ENCODE measurements at regions not wholly inside any gene's neighbourhood (a gene's known extent, or its start where the extent isn't known, plus 50 kb on each side); places are given as distances from the start of the nearest gene placed in this dataset.

- Mint-ChIP-seq H3K36me3 (no peaks in the 10 kb centered on the region), H3K27ac (no peak overlapping the region), H3K27me3 (ENCODE audit: low read depth in 3 of 3) (peaks cover 7 to 17% (median 12%) of the 10 kb centered on the region in 3 donors), H3K9me3 (peaks cover 0 to 3% (median 0%) of the 10 kb centered on the region in 7 donors), H3K4me3 (no peak overlapping the region), H3K4me1 (no peaks in the 10 kb centered on the region)
- no peaks in the 10 kb centered on the region for H3K27me3 ChIP-seq (ENCODE audit: control insufficient read depth in 2 of 2, insufficient read depth in 2 of 2, low read length in 2 of 2)
- WGBS (ENCODE audit: insufficient coverage), result 75% methylated on average over 1 of the region's 4 CpGs
- no peaks in the 10 kb centered on the region for H4K20me1 ChIP-seq (ENCODE audit: insufficient read depth, low read length)
- H3K9ac ChIP-seq (ENCODE audit: insufficient read depth, low read length, poor library complexity, severe bottlenecking), result no peak overlapping the region
- H3K4me1 ChIP-seq (ENCODE audit: control insufficient read depth in 1 of 2, insufficient read depth in 2 of 2, low read length in 2 of 2), result no peaks in the 10 kb centered on the region
- no peak overlapping the region for H3K27ac ChIP-seq (ENCODE audit: low read depth in 1 of 2, low read length in 2 of 2)
- no peak for DNase-seq
- intact Hi-C loops (cut with micrococcal nuclease), result loop anchor here in 1 of 2 donors (5.0 kb wide), 1 partner anchor 513 kb away; no protein-coding TSS in a partner anchor
- no peak overlapping the region for H3K4me3 ChIP-seq (replicated peaks in 1 of 3; ENCODE audit: low read depth in 2 of 3, low read length in 3 of 3)
- H3K36me3 ChIP-seq (replicated peaks in 1 of 2; ENCODE audit: control insufficient read depth in 1 of 2, insufficient read depth in 2 of 2, low read length in 2 of 2), result no peaks in the 10 kb centered on the region
- no peak for TF ChIP-seq CTCF (IDR thresholded peaks at IDR 0.05)
- H3K4me2 ChIP-seq (replicated peaks; ENCODE audit: extremely low read depth, low read length, poor library complexity, severe bottlenecking), result no peak overlapping the region
- no peaks in the 10 kb centered on the region for H3K79me2 ChIP-seq (ENCODE audit: insufficient read depth, low read length)
- no peaks in the 10 kb centered on the region for H3K9me3 ChIP-seq (replicated peaks in 1 of 2; ENCODE audit: control insufficient read depth in 1 of 2, insufficient read depth in 1 of 2, low read length in 2 of 2)
- H2AFZ ChIP-seq (ENCODE audit: insufficient read depth, low read depth, low read length, poor library complexity, severe bottlenecking), result no peak overlapping the region
Observed at GRCh38 chr10:123555616-123556015, 110.5 kb upstream of the GPR26 start.

GRCh38 chr10:123556049-123556448, 110.1 kb upstream of the GPR26 start:
- Histone ChIP-seq H3K27ac (ENCODE audit: low read depth in 1 of 2, low read length in 2 of 2) (no peak overlapping the region), H3K9me3 (replicated peaks in 1 of 2; ENCODE audit: control insufficient read depth in 1 of 2, insufficient read depth in 1 of 2, low read length in 2 of 2) (no peaks in the 10 kb centered on the region), H3K36me3 (replicated peaks in 1 of 2; ENCODE audit: control insufficient read depth in 1 of 2, insufficient read depth in 2 of 2, low read length in 2 of 2) (no peaks in the 10 kb centered on the region), H4K20me1 (ENCODE audit: insufficient read depth, low read length) (no peaks in the 10 kb centered on the region), H3K4me2 (replicated peaks; ENCODE audit: extremely low read depth, low read length, poor library complexity, severe bottlenecking) (no peak overlapping the region), H3K4me1 (ENCODE audit: control insufficient read depth in 1 of 2, insufficient read depth in 2 of 2, low read length in 2 of 2) (no peaks in the 10 kb centered on the region), H3K79me2 (ENCODE audit: insufficient read depth, low read length) (no peaks in the 10 kb centered on the region), H3K27me3 (ENCODE audit: control insufficient read depth in 2 of 2, insufficient read depth in 2 of 2, low read length in 2 of 2) (no peaks in the 10 kb centered on the region), H3K4me3 (replicated peaks in 1 of 3; ENCODE audit: low read depth in 2 of 3, low read length in 3 of 3) (no peak overlapping the region), H3K9ac (ENCODE audit: insufficient read depth, low read length, poor library complexity, severe bottlenecking) (no peak overlapping the region), H2AFZ (ENCODE audit: insufficient read depth, low read depth, low read length, poor library complexity, severe bottlenecking) (no peak overlapping the region)
- WGBS (ENCODE audit: insufficient coverage), result 91% methylated on average over 7 of the region's 7 CpGs
- no peak for DNase-seq
- no peak overlapping the region for H3K4me3 Mint-ChIP-seq
- intact Hi-C loops (cut with micrococcal nuclease), result loop anchor here in 1 of 2 donors (5.0 kb wide), 1 partner anchor 514 kb away; no protein-coding TSS in a partner anchor
- peaks cover 0 to 1% (median 0%) of the 10 kb centered on the region in 7 donors for H3K9me3 Mint-ChIP-seq
- H3K36me3 Mint-ChIP-seq, result no peaks in the 10 kb centered on the region
- no peaks in the 10 kb centered on the region for H3K4me1 Mint-ChIP-seq
- peaks cover 8 to 15% (median 13%) of the 10 kb centered on the region in 3 donors for H3K27me3 Mint-ChIP-seq (ENCODE audit: low read depth in 3 of 3)
- no peak overlapping the region for H3K27ac Mint-ChIP-seq
- no peak for TF ChIP-seq CTCF (IDR thresholded peaks at IDR 0.05)
